ENCODE measurements at regions not wholly inside any gene's neighbourhood (a gene's known extent, or its start where the extent isn't known, plus 50 kb on each side); places are given as distances from the start of the nearest gene placed in this dataset.

GRCh38 chr21:23949493-23949892 lies 1657.8 kb downstream of the MRPL39 start:
- Histone ChIP-seq H3K18ac (ENCODE audit: low read depth, low read length) (no peak overlapping the region), H3K9me1 (ENCODE audit: insufficient read depth, low read length) (no peaks in the 10 kb centered on the region), H2AK9ac (replicated peaks; ENCODE audit: low read depth, low read length, poor library complexity) (no peak overlapping the region), H3K36me3 (ENCODE audit: control insufficient read depth, insufficient read depth, low read length) (no peaks in the 10 kb centered on the region), H3K4me3 (ENCODE audit: insufficient read depth, low read depth, low read length) (no peak overlapping the region), H3K79me1 (ENCODE audit: low read depth in 1 of 2, low read length in 2 of 2) (no peaks in the 10 kb centered on the region), H3K27me3 (ENCODE audit: control insufficient read depth, insufficient read depth, low read length) (no peaks in the 10 kb centered on the region), H3K56ac (ENCODE audit: extremely low read depth, insufficient read depth, low read length) (no peak overlapping the region), H2AK5ac (ENCODE audit: low read depth, low read length) (no peak overlapping the region), H4K91ac (ENCODE audit: insufficient read depth, low read depth, low read length) (no peak overlapping the region), H3K9me3 (ENCODE audit: control insufficient read depth, insufficient read depth, low read length) (no peaks in the 10 kb centered on the region; the same call in 1 of the 2 replicates), H4K8ac (ENCODE audit: low read depth in 2 of 2, low read length in 2 of 2) (no peak overlapping the region), H2BK15ac (ENCODE audit: low read depth, low read length) (no peak overlapping the region), H3K4me2 (ENCODE audit: low read depth, low read length) (no peak overlapping the region), H2AFZ (replicated peaks; ENCODE audit: low read length, poor library complexity) (no peak overlapping the region), H3K9ac (ENCODE audit: low read depth, low read length) (no peak overlapping the region), H3K27ac (ENCODE audit: insufficient read depth, low read length) (no peak overlapping the region), H2BK120ac (ENCODE audit: low read depth, low read length) (no peak overlapping the region), H4K5ac (ENCODE audit: low read depth, low read length) (no peak overlapping the region), H3K23ac (ENCODE audit: low read depth, low read length) (no peak overlapping the region), H3K14ac (replicated peaks; ENCODE audit: low read depth, low read length) (no peak overlapping the region), H4K20me1 (ENCODE audit: insufficient read depth, low read length) (no peaks in the 10 kb centered on the region), H3K4ac (ENCODE audit: low read depth, low read length) (no peak overlapping the region), H3K4me1 (ENCODE audit: control insufficient read depth, insufficient read depth, low read length) (no peaks in the 10 kb centered on the region), H2BK20ac (ENCODE audit: low read depth, low read length) (no peak overlapping the region), H2BK5ac (ENCODE audit: low read depth, low read length, poor library complexity, severe bottlenecking) (no peak overlapping the region)
- dilution Hi-C loops (cut with HindIII; ENCODE audit: low sequenced_read_pairs, unreplicated experiment): no loop called here
- ATAC-seq (ENCODE audit: low read depth) (no peak), DNase-seq (no peak)
- WGBS, 2 experiments (ENCODE audit: extremely low coverage in 2 of 2, insufficient read length in 1 of 2): no CpG with 5 or more reads among the region's 2 CpGs
- in situ Hi-C loops (cut with MboI; ENCODE audit: low sequenced_read_pairs): no loop called here
- POLR2A ChIA-PET (ENCODE audit: unreplicated experiment): no interaction called here
- intact Hi-C loops (cut with micrococcal nuclease): no loop called here
- no TSS peak for BruUV-seq (replicated peaks)
- CTCF ChIA-PET: no interaction called here
- TF ChIP-seq ELK1 (IDR thresholded peaks at IDR 0.05; ENCODE audit: borderline replicate concordance, low read depth, low read length) (no peak), USF2 (IDR thresholded peaks at IDR 0.05; ENCODE audit: low read depth, low read length) (no peak), CTCF (conservative IDR thresholded peaks at IDR 0.05; ENCODE audit: low read depth, low read length) (no peak), RAD21 (IDR thresholded peaks at IDR 0.05; ENCODE audit: low read length) (no peak), CEBPB (IDR thresholded peaks at IDR 0.05; ENCODE audit: low read depth, low read length) (no peak), BHLHE40 (IDR thresholded peaks at IDR 0.05; ENCODE audit: low read depth, low read length) (no peak), FOS (IDR thresholded peaks at IDR 0.05; ENCODE audit: low read depth, low read length) (no peak)

All from IMR-90 (cell line).